SKM-1 (cell line): ENCODE measurements at regions not wholly inside any gene's neighbourhood (a gene's known extent, or its start where the extent isn't known, plus 50 kb on each side); places are given as distances from the start of the nearest gene placed in this dataset.

Source experiments
- DNase-seq: peaks from one replicate; lab custom pipeline; 2025; ENCODE audit not compliant: unreplicated experiment; lab: John Stamatoyannopoulos, UW

DNA sequence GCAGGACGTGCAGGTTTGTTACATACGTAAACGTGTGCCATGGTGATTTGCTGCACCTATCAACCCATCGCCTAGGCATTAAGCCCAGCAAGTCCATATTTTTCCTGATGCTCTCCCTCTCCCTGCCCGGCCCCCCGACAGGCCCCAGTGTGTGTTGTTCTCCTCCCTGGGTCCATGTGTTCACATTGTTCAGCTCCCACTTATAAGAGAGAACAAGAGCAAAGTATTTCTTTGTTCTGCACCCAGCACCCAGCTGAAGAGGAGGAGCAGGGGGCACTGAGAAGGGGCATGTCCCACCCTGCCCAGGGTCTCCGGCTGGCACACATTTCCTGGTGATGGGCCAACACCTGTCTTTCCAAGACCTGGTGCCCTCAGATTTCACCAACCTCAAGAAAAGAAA, 251.1 kb upstream of the ARID1B start:
- DNase-seq, result no peak

DNA sequence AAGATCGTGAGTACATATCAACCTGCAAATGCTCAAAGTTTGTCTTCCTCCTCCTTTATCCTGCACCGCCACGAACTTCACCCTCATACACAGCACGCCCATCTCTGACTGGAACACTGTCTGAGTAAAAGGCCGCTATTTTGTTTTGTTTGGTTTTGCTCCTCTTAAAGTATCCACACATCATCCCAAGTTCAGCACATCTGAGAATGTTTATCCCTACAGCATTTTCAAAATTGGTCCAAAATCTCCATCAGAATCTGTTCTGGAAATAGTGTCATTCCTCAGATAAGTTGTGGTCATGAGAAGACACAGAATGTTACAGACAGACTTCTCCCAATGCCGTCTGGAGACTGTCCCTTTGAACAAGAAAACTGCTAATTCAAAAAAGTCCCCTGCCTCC, 251.6 kb upstream of the ARID1B start:
- no peak for DNase-seq

DNA sequence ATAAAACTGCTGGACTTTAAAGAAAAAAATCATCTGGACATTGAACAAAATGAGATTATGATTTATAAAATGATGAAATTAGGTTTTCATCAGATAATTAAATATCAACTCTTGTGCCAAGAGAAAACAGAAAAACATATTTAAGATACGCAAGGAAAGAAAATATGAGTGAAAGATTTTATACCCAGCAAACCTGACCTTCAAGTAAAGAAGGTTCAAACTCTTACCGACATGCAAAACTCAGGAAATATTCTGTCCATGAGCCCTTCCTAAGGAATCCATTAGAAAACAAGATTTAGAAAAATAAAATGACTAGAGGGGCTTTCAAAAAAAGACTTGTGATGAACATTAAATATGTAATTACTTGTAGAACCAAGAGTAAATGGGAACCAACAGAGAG, 257.2 kb upstream of the ARID1B start:
- DNase-seq, result no peak

DNA sequence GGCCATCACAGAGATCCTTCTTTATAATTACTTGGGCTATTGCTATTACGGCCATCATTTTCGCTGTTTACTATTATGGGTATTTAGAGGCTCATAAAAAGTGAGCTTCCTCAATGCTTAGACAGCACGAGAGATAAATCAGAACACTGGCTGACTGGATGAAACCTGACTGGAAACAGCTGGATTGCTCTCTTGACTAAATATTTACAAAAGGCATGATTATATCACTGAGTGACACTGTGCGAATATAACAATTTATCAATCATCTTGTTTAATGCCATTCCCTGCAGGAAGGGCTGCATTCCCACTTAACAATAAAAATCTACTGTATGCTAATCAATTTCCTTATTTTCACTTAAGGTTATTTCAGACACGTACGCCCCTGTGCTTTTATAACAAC, 260.1 kb upstream of the ARID1B start:
- no peak for DNase-seq

DNA sequence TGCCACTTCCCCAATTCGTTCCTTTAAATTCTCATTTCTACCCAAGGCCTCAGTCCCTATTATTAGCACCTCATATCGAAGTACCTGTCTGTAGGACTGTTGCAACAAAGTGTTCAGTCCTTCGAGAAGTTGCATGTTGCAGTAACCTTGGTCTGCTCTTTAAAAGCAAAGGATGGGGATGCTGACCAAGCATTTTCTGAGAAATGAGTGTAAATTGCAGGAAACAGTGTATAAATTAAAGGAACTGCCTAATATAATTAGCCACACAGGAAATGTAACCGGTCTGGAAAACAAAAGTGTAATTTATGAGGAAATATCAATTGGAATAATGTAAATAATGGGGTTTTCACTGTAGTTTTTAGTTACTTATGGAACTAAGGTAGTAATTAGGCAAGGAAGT, 261.9 kb upstream of the ARID1B start:
- DNase-seq, result no peak

DNA sequence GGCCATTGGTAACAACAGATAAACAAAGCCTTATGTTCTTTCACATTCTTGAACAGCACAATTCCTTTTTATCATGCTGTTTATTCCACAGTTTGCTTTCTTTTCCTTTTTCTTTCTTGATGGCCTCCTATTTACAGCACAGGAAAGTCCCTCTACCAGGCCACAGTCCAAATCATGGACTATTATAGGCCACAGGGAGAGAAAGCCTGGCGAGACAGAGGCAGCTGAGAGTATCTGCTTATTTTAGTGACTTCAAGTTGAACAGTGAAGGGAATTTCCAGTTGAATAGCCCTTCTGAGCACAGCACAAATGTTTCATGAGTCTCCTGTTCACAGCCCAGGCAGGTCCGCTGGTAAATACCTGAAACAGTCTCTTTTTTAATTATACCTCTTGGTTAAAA, 263.7 kb upstream of the ARID1B start:
- DNase-seq, result no peak

DNA sequence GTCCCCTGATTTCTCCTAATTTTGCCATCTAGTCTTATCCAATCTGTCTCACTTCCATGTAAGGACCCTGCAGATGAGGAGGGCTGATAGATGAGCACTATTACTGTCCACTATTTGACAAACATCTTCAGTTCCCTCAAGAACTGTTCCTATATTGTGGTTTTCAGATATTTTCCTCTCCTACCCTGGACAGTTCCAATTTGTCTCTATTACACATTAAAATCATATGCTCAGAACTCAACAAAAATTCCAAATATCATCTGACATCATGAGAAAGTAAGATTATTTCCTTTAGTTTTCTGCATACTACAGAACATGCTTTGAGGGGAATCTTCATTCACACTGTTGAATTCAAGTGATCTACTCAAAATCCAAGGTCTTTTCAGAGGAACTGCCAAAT, 265.6 kb upstream of the ARID1B start:
- no peak for DNase-seq

DNA sequence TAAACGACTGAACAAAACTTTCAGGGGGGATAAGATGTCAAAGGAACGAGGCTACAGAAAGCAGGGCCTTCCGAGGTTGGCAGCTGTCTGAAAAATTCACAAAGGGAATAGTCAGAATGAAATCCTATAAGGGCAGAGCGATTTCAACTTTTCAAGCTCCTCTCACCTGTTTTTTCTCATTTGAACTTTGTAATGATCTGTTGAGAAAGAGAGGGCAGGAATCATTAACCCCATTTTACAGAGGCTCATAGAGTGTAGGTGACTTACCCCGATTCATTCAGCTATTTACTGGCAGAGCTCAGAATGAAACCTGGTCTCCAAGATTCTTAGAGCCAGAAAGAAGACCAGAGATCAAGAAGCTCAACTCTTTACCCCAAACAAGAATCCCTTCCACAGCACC, 266.1 kb upstream of the ARID1B start:
- DNase-seq, result no peak

DNA sequence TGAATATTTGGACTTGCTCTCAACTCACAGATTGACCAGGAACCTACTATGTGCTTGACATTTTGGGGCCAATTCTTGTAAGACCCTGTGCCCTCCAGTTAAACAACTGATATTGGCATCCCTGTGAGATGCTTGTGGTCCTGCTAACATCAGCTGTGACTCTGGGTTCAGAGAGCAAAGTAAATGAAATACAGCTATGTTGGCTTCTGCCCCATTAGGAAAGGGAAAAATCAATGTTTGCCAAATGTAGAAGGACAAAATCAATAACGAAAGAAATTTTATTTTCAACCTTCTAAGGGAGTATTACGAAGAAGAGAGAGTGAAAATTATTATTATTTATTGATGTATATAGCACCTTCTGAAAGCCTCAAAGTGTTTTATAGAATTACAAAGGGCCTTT, 266.9 kb upstream of the ARID1B start:
- no peak for DNase-seq

DNA sequence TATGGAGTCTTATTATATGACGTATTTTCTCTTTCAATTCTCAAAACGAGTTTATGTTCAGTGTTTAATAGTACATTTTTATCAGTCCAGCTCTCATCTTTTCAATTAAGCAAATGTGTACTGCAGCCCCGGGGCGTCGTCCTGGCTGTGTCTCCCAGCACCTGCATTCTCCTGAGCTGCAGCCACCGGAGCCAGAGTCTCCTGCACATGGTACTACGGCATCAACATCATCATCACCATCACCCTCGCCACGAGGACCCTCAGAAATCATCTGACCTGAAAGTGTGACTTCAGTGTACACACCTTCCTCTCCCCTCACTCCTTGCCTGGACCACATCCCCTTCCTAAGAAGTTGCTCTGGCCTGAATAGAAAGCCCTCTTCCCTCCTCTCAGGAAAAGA, 267.7 kb upstream of the ARID1B start:
- no peak for DNase-seq

DNA sequence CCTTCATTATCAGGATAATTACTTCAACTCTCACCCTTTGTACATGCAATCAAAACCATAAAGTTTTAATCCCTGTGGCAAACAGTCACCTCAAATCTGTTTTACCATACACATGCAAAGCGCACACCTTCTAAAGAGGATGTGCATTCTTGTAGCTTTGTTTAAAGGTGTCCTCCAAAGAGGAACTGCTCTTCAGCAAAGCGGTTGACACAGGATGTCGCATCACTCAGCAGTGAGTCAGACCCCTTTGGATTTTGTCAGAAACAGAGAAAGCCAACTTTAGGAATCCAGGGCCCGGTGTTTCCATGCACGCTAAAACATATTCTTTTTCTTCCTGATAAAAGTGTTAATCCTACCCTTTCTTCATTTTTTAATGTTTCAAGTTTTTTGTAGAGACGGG, 268.3 kb upstream of the ARID1B start:
- no peak for DNase-seq

DNA sequence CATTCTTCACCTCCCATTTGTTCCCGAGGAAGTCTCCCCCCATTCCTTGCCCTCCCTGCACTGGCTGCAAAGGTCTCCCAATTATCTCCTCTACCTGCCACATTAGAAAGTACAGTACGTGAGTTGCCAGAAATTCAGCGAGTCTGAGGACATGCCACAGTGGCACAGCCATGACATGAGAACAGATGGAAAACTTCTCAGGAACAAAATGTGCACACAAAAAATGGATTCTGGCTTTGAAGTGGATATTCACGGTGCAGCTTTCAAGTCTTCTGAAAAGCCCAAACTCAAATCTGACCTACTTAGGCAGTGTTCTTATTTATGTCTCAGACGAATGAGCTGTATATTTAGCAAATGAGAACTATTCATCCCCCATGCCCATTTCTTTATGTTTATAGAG, 269.1 kb upstream of the ARID1B start:
- DNase-seq, result no peak

DNA sequence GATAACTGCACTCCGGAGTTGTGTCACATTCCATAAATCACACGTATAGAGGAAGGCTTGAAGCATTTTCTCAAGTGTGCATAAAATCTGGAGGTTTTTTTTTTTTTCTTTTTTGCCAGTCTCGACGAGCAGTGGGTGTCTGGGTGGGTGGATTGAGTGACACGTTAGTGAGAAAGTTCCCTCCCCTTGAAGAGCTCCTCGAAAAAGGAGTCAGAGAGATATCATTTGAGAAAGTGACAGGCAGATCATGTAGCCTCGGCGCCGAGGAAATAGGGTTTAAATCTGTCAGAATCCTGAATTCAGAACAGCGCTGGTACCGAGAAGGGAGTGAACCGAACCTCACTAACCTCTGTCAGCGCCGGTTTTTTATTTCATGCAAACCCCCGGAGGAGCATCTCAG, 269.5 kb upstream of the ARID1B start:
- DNase-seq, result no peak

DNA sequence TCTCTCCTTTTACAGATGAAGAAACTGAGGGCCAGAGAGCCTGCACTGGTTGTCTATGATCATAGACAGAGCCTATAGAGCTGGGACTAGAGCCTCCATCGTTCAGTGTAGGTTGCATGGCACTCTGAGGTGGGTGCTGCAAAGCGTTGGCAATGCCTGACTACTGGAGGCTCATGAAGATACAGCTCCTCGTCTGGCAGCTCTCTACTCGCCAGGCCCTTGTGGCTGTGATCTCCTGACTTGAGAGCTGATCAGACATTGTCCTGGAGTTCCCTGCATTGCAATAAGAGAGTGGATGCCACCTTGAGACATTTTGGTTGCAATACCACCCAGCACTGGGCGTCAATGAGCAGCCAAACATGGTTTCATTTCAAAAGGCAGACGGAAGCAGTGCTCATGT, 270.1 kb upstream of the ARID1B start:
- DNase-seq, result no peak

DNA sequence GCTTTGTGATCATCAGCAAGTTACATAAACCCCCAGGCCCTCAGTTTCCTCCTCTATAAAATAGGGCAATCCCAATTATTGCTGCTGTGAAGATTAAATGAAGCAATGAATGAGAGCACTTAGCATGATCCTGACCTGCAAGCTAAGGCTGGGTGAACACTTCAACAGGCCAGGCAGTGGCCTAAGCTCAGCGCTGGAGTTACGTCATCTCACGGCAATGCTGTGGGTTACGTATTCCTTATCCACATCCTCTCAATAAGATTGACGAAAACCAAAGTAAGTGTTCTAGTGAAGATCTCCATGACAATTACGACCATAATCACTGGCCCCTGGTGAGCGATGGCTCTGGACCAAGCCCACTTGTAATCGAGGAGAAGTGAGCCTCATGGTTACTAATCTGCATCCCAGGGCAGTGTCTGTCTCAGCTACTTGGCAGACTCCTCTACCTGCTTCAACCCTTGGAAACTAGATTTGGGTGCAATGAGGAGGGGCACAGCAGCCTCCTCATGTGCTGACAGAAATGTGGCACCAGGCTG, 274.1 kb upstream of the ARID1B start:
- DNase-seq, result no peak

DNA sequence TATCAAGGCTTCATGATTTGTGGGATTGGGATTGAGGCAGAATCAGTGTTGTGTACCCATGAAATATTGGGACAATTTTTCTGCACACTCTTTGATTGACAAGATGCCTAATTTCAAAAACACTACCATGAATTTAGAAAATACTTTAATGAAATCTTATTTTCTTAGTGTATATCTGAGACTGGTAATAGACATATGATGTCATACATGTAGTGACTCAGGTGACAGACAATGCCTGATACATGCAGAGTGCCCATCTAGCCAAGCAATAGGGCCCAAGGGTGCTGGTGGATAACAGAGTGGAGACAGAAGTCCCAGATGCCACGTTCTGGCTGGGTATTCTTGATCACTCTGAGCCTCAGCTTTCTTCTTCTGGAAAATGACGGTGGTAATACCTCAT, 279.6 kb upstream of the ARID1B start:
- no peak for DNase-seq

DNA sequence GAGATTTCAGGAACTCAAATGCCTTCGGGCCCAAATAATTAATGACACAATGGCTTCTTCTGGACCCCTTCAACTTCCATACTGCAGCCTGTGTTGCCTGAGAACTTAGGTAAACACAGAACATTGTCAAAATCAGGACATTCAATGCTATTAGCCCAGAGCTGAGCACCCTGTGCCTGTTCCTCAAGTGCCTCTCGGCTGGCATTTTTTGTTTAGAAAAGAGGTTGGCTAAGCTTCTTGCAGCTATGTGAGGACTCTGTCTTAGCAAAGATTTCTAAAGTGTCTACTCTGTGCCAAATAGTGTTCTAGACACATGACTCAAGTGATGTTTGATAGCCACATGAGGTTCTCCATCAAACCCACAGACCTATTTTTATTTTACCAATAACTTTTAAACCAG, 289.3 kb upstream of the ARID1B start:
- no peak for DNase-seq

DNA sequence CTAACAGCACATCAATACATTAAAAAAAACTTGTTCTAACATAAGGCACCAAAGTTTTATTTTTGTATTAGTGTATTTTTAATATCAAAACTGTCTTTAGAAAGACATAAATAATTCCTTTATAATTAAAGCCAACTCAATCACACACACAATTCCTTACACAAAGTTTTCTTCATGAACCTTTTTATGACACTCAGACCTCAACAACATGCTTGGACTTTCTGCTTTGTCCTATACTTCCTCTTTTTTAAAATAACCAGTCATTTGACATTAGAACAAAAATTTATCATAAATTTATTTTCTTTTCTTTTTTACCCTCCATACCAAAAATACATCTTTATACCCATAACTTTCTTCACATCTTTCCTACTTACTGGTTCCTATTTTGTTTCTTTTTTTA, 292.0 kb upstream of the ARID1B start:
- no peak for DNase-seq

DNA sequence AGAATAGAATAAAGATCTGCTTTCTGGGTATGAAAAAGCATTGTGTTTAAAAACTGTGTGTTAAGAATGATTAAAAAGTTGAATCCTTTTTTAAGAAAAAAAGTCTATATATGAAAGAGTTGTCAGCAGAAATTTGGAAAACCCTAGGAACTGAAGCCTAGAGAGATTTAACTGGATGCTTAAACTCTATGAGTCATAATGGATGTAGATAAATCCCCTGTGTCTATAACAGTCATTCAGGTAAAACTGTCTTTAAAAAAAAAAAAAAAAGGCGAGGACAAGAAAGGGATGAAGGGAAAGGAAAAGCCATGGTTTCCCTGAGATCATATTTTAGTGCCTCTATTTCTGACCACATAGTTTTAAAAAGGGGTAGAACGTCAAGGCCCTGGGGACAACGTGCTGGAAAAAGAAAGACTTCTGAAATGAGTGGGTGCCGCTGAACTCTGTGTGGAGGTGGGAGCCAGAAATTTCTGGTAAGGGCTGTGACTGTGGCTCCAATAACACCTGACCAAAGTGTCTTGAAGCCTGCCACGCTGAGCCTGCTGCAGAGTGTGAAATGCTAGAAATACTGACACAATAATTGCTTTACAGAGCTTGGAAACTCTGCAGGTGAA, 302.6 kb upstream of the ARID1B start:
- DNase-seq, result no peak

DNA sequence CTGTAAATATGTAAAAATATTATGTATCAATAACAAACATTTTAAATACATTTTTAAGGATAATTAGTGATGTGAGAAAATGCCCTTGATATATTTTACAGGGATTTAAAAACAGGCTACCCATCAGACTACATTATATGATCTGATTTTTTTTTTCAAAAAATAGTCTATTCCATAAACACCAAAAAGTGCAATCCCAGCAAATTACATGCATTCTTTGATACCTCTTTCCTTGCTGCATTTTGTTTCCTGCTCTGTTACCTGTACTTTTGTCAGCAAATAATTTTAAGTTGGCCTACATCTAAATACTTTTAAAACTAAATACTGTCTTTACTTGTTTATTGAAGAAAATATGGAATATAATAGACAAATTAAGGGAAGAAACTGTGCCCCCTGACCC, 306.2 kb upstream of the ARID1B start:
- DNase-seq, result no peak

DNA sequence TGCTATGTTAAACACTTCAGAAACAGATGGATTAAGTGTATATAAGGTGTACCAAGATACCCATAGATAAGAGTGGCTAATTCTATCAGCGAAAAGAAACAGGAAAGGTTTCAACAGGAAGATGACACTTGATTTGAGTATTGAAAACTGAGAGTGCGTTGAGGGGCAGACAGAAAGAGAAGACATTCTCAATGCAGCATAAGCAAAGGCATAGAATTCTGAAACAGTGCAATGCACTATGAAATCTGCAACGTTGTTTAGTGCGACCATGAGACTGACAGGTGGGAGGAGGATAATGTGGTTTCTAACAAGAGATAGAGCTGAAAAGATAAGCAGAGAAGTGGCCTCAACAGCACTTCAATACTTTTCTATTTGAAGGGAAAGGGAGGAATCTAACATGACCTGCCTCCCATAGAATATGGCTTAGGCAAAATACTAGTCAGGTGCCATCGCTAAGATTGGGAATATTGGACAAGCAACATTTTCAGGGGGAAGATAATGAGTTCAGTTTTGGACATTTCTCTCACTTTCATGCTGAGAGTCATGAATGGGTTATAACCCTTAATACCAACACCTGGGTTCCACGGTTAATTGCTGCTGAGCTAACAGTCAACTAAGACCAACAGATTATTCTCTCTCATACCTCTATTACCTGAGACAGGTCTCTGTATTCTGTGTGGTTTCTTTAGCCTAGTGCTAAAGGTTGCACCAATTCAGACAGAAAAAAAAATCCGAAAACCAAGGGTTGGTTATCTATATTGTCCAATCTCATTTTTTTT, 312.9 kb upstream of the ARID1B start:
- no peak for DNase-seq

DNA sequence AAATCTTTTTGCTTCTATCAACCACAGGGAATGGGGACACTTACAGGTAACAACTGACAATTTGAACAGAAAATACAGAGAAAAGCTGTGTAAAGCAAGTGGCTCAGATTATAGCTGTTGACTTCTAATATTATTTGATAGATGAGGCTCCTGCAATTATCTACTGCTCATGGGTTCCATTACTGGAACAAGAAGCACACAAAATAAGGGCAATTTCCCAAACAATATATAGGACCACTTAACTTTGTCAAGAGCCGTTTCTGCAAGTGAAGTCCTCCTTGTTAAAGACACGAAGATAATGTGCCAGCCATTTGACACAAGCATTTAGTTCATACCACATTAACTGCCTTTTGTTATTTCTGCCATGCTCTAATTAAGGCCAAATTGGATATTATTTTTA, 315.5 kb upstream of the ARID1B start:
- DNase-seq, result no peak

DNA sequence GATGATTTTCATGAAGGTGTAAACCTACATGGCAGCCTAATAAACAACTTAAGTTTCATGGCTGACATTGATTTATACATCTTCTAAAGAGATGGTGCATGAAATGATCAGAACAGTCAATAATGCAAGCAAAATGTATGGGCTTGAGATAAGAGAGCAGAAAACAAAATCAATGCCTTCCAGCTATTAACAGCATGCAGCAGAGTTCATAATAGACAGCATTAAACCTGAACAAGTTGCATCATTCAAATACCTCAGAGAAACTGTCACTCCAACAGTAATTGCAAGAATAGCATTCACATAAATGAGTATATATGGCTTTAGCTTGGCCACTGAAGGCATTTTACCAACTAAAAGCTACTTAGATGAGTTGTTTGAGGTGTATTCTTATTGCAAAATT, 319.6 kb upstream of the ARID1B start:
- DNase-seq, result no peak
